ENCODE measurements at regions not wholly inside any gene's neighbourhood (a gene's known extent, or its start where the extent isn't known, plus 50 kb on each side); places are given as distances from the start of the nearest gene placed in this dataset.

DNA sequence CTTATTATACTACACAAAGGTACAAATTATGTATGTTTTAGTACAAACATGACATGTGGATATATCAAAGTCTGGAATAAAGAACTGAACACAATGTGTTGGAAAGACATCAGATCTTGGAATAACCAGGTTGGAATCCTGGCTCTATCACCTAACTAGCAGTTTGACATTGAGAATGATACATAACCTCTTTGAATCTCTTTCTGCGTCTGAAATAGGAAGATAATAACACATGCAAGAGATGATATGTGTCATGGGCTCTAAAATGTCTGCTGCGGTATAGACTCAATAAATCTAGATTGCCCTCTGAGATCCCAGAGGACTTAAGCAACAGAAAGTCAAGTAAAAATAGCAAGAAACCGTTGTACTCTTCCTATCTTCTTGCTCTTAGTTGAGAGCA, 66.8 kb upstream of the CCN2 start:
- Histone ChIP-seq H3K4me3 (ENCODE audit: low read depth in 1 of 3, low read length in 3 of 3) (no peak overlapping the region), H3K27ac (ENCODE audit: low read depth in 1 of 3, low read length in 2 of 3) (no peak overlapping the region), H3K9me3 (ENCODE audit: control insufficient read depth in 2 of 2, insufficient read depth in 1 of 2, low read depth in 1 of 2, low read length in 1 of 2) (no peaks in the 10 kb centered on the region), H3K27me3 (ENCODE audit: control insufficient read depth in 3 of 3, insufficient read depth in 3 of 3, low read length in 3 of 3) (no peaks in the 10 kb centered on the region), H3K4me1 (ENCODE audit: control insufficient read depth in 3 of 3, insufficient read depth in 2 of 3, low read depth in 1 of 3, low read length in 2 of 3) (peaks cover 0 to 4% (median 0%) of the 10 kb centered on the region in 3 donors), H3K36me3 (ENCODE audit: control insufficient read depth in 3 of 3, insufficient read depth in 2 of 3, low read depth in 1 of 3, low read length in 3 of 3) (no peaks in the 10 kb centered on the region)
- DNase-seq, result no peak
- 78 to 85% (median 81%) methylated on average over 3 of the region's 3 CpGs for WGBS, 3 donors
- no peak for FAIRE-seq

DNA sequence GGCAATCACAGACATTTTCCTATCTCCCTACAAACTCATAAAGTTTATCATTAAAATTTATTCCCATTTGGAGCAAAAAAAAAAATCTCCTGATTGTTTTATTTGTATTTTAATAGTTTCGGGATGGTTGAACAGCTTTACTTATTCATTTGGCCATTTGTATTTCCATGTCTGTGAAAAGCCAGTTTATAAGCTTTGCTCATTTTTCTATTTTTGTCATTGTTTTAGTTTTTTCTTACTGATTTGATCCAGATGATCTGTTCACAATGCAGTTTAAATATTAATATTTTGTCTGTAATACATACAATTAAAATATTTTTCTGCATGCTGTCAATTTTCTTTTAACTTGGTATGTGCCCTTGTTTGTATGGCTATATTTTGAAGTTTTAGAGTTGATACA, 65.2 kb upstream of the CCN2 start:
- Histone ChIP-seq H3K4me1 (ENCODE audit: control insufficient read depth in 3 of 3, insufficient read depth in 2 of 3, low read depth in 1 of 3, low read length in 2 of 3) (no peaks in the 10 kb centered on the region), H3K9me3 (ENCODE audit: control insufficient read depth in 2 of 2, insufficient read depth in 1 of 2, low read depth in 1 of 2, low read length in 1 of 2) (no peaks in the 10 kb centered on the region), H3K4me3 (ENCODE audit: low read depth in 1 of 3, low read length in 3 of 3) (no peak overlapping the region), H3K27me3 (ENCODE audit: control insufficient read depth in 3 of 3, insufficient read depth in 3 of 3, low read length in 3 of 3) (no peaks in the 10 kb centered on the region), H3K27ac (ENCODE audit: low read depth in 1 of 3, low read length in 2 of 3) (no peak overlapping the region), H3K36me3 (ENCODE audit: control insufficient read depth in 3 of 3, insufficient read depth in 2 of 3, low read depth in 1 of 3, low read length in 3 of 3) (no peaks in the 10 kb centered on the region)
- 88 to 96% (median 89%) methylated on average over 1 of the region's 1 CpG for WGBS, 3 donors
- FAIRE-seq (no peak), DNase-seq (no peak)

DNA sequence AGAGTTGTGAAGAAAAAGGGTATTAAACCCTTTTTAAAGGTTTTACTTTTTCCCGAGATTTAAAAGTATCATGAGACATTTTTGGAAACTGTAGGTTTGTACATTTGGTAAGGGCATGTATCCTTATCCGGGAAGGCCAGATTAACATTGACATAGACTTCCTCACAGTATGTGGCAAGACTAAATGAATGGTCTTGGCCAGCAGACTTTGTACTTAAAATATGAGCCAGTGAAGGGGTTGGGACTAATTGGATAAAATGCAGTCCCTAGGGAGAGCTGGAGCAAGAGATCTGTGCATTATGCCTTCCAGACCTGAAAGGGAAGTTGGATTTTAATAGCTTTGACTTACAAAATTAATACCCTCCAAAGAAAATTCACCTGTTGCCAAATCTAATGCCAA, 60.4 kb upstream of the CCN2 start:
- 61 to 86% (median 84%) methylated on average over 2 of the region's 2 CpGs for WGBS, 3 donors
- no peaks in the 10 kb centered on the region for H3K36me3 ChIP-seq (ENCODE audit: control insufficient read depth in 3 of 3, insufficient read depth in 2 of 3, low read depth in 1 of 3, low read length in 3 of 3)
- FAIRE-seq (no peak), DNase-seq (peak in 1 of 2 donors; percentile 4)
- H3K27ac ChIP-seq (ENCODE audit: low read depth in 1 of 3, low read length in 2 of 3), result no peak overlapping the region
- no peak overlapping the region for H3K4me3 ChIP-seq (ENCODE audit: low read depth in 1 of 3, low read length in 3 of 3)
- no peaks in the 10 kb centered on the region for H3K9me3 ChIP-seq (ENCODE audit: control insufficient read depth in 2 of 2, insufficient read depth in 1 of 2, low read depth in 1 of 2, low read length in 1 of 2)
- no peaks in the 10 kb centered on the region for H3K4me1 ChIP-seq (ENCODE audit: control insufficient read depth in 3 of 3, insufficient read depth in 2 of 3, low read depth in 1 of 3, low read length in 2 of 3)
- H3K27me3 ChIP-seq (ENCODE audit: control insufficient read depth in 3 of 3, insufficient read depth in 3 of 3, low read length in 3 of 3), result no peaks in the 10 kb centered on the region

DNA sequence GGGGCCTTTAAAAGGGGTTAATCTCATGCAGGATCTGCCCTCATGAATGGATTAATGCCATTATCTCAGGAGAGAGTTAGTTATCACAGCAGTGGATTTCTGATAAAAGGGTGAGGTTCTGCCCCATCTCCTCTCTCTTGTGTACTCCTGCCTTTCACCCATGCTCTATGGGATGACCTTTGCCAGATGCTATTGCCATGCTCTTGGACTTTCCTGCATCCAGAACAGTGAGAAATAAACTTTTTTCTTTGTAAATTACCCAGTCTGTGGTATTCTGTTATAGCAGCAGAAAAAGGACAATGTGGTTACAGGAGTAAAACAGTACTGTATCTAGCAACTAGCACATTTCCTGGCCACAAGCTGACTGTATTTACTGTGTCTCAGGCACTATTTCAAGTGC, 58.0 kb upstream of the CCN2 start:
- Histone ChIP-seq H3K4me3 (ENCODE audit: low read depth in 1 of 3, low read length in 3 of 3) (no peak overlapping the region), H3K9me3 (ENCODE audit: control insufficient read depth in 2 of 2, insufficient read depth in 1 of 2, low read depth in 1 of 2, low read length in 1 of 2) (peaks cover 0 to 5% of the 10 kb centered on the region in 2 donors), H3K36me3 (ENCODE audit: control insufficient read depth in 3 of 3, insufficient read depth in 2 of 3, low read depth in 1 of 3, low read length in 3 of 3) (no peaks in the 10 kb centered on the region), H3K27me3 (ENCODE audit: control insufficient read depth in 3 of 3, insufficient read depth in 3 of 3, low read length in 3 of 3) (no peaks in the 10 kb centered on the region), H3K4me1 (ENCODE audit: control insufficient read depth in 3 of 3, insufficient read depth in 2 of 3, low read depth in 1 of 3, low read length in 2 of 3) (peaks cover 0 to 12% (median 0%) of the 10 kb centered on the region in 3 donors), H3K27ac (ENCODE audit: low read depth in 1 of 3, low read length in 2 of 3) (no peak overlapping the region)
- FAIRE-seq (no peak), DNase-seq (no peak)

DNA sequence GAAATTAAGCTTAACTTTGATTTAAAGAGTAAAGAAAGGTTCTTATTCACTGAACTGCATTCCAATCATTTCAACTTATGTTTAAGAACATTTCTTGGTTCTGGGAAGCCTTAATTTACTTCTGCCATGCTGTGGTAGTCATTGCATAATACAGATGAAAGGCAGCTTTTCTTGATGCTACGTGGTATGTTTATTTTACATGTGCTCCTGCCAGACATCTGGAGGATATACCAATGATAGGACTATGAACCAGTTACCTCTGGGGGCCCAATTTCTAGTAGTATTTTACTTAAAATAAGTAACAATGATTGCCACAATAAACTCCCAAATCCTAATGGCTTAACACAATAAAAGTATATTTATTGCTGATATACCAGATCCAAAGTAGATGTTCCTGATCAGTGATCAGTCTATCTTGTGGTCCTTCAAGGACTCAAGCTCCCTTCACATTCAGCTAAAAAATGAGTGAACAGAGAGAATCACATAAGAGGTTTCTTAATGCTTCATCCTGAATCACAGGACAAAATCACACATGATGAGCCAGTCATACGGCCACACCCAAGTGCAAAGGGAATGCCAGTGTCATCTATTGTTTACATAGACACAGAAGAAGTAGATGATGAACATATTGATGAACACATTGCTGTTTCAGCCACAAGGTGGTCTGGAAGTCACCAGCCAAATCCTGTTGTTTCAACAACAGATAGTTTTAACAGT, 56.5 kb upstream of the CCN2 start:
- H3K27me3 ChIP-seq (ENCODE audit: control insufficient read depth in 3 of 3, insufficient read depth in 3 of 3, low read length in 3 of 3), result no peaks in the 10 kb centered on the region
- H3K4me1 ChIP-seq (ENCODE audit: control insufficient read depth in 3 of 3, insufficient read depth in 2 of 3, low read depth in 1 of 3, low read length in 2 of 3), result peaks cover 0 to 12% (median 0%) of the 10 kb centered on the region in 3 donors
- no peak for FAIRE-seq
- H3K4me3 ChIP-seq (ENCODE audit: low read depth in 1 of 3, low read length in 3 of 3), result no peak overlapping the region
- 79 to 90% (median 84%) methylated on average over 2 of the region's 2 CpGs for WGBS, 3 donors
- H3K9me3 ChIP-seq (ENCODE audit: control insufficient read depth in 2 of 2, insufficient read depth in 1 of 2, low read depth in 1 of 2, low read length in 1 of 2), result peaks cover 0 to 15% of the 10 kb centered on the region in 2 donors
- DNase-seq, result no peak
- no peaks in the 10 kb centered on the region for H3K36me3 ChIP-seq (ENCODE audit: control insufficient read depth in 3 of 3, insufficient read depth in 2 of 3, low read depth in 1 of 3, low read length in 3 of 3)
- no peak overlapping the region for H3K27ac ChIP-seq (ENCODE audit: low read depth in 1 of 3, low read length in 2 of 3)

DNA sequence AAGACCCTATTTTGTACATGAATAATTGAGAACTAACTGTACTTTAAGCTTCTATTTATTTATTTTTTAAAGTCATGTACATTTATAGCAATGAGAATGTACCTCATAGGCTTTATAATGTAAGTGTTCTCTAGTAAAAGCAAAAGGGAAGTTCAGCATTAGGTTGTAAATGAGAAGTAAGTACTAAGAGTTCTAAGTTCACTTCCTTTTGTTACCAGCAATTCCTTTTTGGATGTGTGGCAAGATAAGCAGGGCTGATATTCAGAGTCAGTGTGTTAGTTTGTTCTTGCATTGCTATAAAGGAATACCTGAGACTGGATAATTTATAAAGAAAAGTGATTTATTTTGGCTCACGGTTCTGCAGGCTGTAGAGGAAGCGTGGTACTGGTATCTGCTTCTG, 54.0 kb upstream of the CCN2 start:
- FAIRE-seq, result peak; percentile 47
- H3K9me3 ChIP-seq (ENCODE audit: control insufficient read depth in 2 of 2, insufficient read depth in 1 of 2, low read depth in 1 of 2, low read length in 1 of 2), result peaks cover 0 to 15% of the 10 kb centered on the region in 2 donors
- no peaks in the 10 kb centered on the region for H3K36me3 ChIP-seq (ENCODE audit: control insufficient read depth in 3 of 3, insufficient read depth in 2 of 3, low read depth in 1 of 3, low read length in 3 of 3)
- DNase-seq, result peak; percentile 53 to 73
- 13 to 48% (median 32%) methylated on average over 2 of the region's 2 CpGs for WGBS, 3 donors
- no peak overlapping the region for H3K4me3 ChIP-seq (ENCODE audit: low read depth in 1 of 3, low read length in 3 of 3)
- H3K27ac ChIP-seq (ENCODE audit: low read depth in 1 of 3, low read length in 2 of 3), result peak overlapping the region in 1 of 3 donors; percentile 26
- peaks cover 0 to 12% (median 0%) of the 10 kb centered on the region in 3 donors for H3K4me1 ChIP-seq (ENCODE audit: control insufficient read depth in 3 of 3, insufficient read depth in 2 of 3, low read depth in 1 of 3, low read length in 2 of 3)
- H3K27me3 ChIP-seq (ENCODE audit: control insufficient read depth in 3 of 3, insufficient read depth in 3 of 3, low read length in 3 of 3), result no peaks in the 10 kb centered on the region

DNA sequence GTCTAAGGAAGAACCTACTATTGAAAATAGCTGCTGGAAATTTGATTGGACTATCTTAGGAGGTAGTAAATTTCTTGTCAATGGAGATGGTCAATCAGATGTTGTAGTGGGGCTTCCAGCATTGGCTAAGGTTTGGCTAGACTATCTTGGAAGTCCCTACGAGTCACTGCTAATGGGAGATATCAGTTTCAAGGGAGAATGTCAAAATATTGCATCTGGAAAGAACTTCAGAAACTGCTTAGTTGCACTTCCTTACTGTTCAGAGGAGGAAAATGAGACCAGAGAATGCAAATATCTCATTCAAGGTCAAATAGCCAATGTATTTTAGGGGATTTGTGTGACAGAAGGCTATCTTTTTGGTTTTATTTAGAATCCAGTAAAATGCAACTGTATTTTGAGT, 53.5 kb upstream of the CCN2 start:
- H3K27ac ChIP-seq (ENCODE audit: low read depth in 1 of 3, low read length in 2 of 3), result peak overlapping the region in 1 of 3 donors; percentile 26
- H3K4me3 ChIP-seq (ENCODE audit: low read depth in 1 of 3, low read length in 3 of 3), result no peak overlapping the region
- peaks cover 0 to 12% (median 0%) of the 10 kb centered on the region in 3 donors for H3K4me1 ChIP-seq (ENCODE audit: control insufficient read depth in 3 of 3, insufficient read depth in 2 of 3, low read depth in 1 of 3, low read length in 2 of 3)
- H3K27me3 ChIP-seq (ENCODE audit: control insufficient read depth in 3 of 3, insufficient read depth in 3 of 3, low read length in 3 of 3), result no peaks in the 10 kb centered on the region
- FAIRE-seq, result no peak
- WGBS, 3 donors, result 63 to 80% (median 75%) methylated on average over 1 of the region's 1 CpG
- H3K9me3 ChIP-seq (ENCODE audit: control insufficient read depth in 2 of 2, insufficient read depth in 1 of 2, low read depth in 1 of 2, low read length in 1 of 2), result peaks cover 0 to 15% of the 10 kb centered on the region in 2 donors
- no peaks in the 10 kb centered on the region for H3K36me3 ChIP-seq (ENCODE audit: control insufficient read depth in 3 of 3, insufficient read depth in 2 of 3, low read depth in 1 of 3, low read length in 3 of 3)
- DNase-seq, result no peak

DNA sequence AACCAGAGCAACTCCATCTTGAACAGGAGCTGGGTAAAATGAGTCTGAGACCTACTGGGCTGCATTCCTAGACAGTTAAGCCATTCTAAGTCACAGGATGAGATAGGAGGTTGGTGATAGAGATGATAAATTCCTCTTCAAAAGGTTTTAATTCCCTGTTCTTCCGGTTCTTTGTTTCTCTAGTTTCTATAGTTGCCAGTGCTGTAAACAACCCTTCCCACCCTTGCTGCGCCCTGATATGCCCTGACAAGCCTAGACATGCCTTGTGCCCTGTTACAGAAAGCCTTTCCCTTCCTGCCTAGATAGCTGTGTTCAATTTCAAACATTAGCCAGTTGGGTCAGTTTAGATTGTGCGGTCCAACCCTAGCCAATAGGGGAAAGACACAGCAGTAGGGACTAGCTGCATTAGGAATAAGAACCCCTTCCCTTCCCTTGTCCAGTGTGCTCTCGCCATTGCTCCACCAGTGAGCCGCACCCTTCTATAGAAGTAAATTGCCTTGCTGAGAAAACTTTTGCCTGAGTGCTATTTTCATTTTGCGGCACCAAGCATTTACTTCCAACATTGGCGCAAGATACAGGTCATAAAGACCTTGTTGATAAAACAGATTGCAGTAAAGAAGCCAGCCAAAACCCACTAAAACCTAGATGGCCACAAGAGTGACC, 52.5 kb upstream of the CCN2 start:
- Histone ChIP-seq H3K36me3 (ENCODE audit: control insufficient read depth in 3 of 3, insufficient read depth in 2 of 3, low read depth in 1 of 3, low read length in 3 of 3) (no peaks in the 10 kb centered on the region), H3K27ac (ENCODE audit: low read depth in 1 of 3, low read length in 2 of 3) (no peak overlapping the region), H3K9me3 (ENCODE audit: control insufficient read depth in 2 of 2, insufficient read depth in 1 of 2, low read depth in 1 of 2, low read length in 1 of 2) (peaks cover 0 to 15% of the 10 kb centered on the region in 2 donors), H3K4me1 (ENCODE audit: control insufficient read depth in 3 of 3, insufficient read depth in 2 of 3, low read depth in 1 of 3, low read length in 2 of 3) (peaks cover 0 to 12% (median 0%) of the 10 kb centered on the region in 3 donors), H3K27me3 (ENCODE audit: control insufficient read depth in 3 of 3, insufficient read depth in 3 of 3, low read length in 3 of 3) (no peaks in the 10 kb centered on the region), H3K4me3 (ENCODE audit: low read depth in 1 of 3, low read length in 3 of 3) (no peak overlapping the region)
- WGBS, 3 donors, result 88 to 91% (median 88%) methylated on average over 7 of the region's 7 CpGs
- DNase-seq, result no peak
- no peak for FAIRE-seq
